Ramos (cell line): ENCODE measurements at regions not wholly inside any gene's neighbourhood (a gene's known extent, or its start where the extent isn't known, plus 50 kb on each side); places are given as distances from the start of the nearest gene placed in this dataset.
"Not testable (repeated sequence)": the region's sequence is repeated elsewhere in the genome, so short reads cannot be mapped to it uniquely, and the experiment has no call there.

Source experiments
- in situ Hi-C: fragments of 300-500 bp; cut with MboI; formaldehyde crosslinking; loops from one replicate; pipeline ENCODE4 v1.14.3; 2022; ENCODE audit warnings: low sequenced_read_pairs; ENCODE audit not compliant: unreplicated experiment

- in situ Hi-C loops, result no loop called here
Observed at GRCh38 chr2:219829667-219830352, 202.4 kb downstream of the SLC4A3 start.

DNA sequence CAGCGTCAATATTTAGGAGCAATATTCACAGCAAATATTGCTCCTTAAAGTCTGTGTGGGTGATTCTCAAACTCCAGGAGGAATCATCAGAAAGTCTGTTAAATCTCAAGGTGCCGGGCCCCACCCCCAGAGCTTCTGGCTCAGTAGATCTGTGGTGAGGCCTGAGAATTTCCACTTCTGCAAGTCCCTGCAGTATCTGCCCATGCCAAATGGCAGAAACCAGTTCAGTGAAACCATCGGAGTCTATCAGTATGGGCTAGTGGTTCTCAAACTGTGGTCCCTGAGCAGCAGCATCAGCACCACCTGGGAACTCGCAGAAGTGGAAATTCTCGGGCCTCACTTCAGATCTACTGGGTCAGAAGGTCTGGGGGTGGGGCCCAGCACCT lies 202.9 kb downstream of the SLC4A3 start:
- in situ Hi-C loops, result no loop called here

- in situ Hi-C loops, result no loop called here
Observed at GRCh38 chr2:219831957-219832356, 204.5 kb downstream of the SLC4A3 start.

GRCh38 chr2:219832904-219833303 lies 205.5 kb downstream of the SLC4A3 start:
- in situ Hi-C loops, result no loop called here

- in situ Hi-C loops, result no loop called here
Observed at GRCh38 chr2:219835493-219835892, 208.1 kb downstream of the SLC4A3 start.

DNA sequence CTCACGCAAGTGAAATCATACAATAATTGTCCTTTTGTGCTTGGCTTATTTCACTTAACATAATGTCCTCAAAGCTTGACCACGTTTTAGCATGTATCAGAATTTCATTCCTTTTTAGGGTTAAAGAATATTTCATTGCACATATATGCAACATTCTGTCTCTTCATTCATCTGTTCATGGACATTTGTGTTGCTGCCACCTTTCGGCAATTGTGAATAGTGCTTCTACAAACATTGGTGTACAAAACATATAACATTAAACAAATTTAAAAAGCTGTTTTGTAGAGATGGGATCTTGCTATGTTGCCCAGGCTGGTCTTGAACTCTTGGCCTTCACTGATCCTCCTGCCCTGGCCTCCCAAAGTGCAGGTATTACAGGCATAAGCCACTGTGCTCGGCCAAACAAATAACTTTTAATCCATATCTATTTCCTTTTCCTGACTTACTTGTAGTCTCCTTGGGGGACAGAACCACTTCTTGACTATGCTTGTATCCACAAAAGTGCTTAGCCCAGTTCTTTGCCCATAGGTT lies 209.3 kb downstream of the SLC4A3 start:
- in situ Hi-C loops, result no loop called here

GRCh38 chr2:219844401-219845091 lies 217.1 kb downstream of the SLC4A3 start:
- in situ Hi-C loops, result no loop called here

GRCh38 chr2:219848882-219849281 lies 221.5 kb downstream of the SLC4A3 start:
- in situ Hi-C loops, result no loop called here

GRCh38 chr2:219851169-219851568 lies 223.7 kb downstream of the SLC4A3 start:
- in situ Hi-C loops, result no loop called here

GRCh38 chr2:219851801-219852481 lies 224.5 kb downstream of the SLC4A3 start:
- in situ Hi-C loops, result no loop called here

DNA sequence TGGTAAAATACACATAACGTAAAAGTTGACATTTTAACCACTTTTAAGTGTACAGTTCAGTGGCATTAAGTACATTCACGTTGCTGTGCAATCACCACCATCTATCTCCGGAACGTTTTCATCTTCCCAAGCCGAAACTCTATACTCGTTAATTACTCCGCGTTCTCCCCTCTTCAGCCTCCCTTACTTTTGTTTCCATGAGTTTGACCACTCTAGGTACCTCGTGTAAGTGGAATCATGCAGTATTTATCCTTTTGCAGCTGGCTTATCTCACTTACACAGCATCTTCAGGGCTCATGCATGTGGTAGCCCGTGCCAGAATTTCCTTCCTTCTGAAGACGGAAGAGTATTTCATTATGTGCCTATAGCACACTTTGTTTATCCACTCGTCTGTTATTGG lies 225.2 kb downstream of the SLC4A3 start:
- in situ Hi-C loops, result no loop called here

DNA sequence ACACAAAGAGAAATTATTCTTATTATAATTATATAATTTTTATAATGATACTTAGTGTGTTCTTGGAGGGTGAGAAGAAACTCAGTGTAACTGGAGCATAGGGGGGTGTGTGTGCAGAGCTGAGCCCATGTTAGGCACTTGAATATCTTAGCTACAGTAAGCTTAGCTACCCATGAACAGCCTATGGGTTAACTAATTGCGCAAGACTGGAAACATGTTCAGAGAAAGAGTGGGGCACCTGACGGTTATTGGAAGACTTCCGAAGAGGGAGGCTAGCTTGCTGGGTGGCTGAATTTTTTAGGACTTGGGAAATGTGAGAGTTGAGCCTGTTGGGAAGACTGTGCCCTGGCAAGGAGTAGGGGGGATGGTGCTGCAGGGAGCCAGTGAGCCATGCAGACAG lies 229.2 kb downstream of the SLC4A3 start:
- in situ Hi-C loops, result no loop called here

GRCh38 chr2:219857751-219858150 lies 230.3 kb downstream of the SLC4A3 start:
- in situ Hi-C loops, result no loop called here

DNA sequence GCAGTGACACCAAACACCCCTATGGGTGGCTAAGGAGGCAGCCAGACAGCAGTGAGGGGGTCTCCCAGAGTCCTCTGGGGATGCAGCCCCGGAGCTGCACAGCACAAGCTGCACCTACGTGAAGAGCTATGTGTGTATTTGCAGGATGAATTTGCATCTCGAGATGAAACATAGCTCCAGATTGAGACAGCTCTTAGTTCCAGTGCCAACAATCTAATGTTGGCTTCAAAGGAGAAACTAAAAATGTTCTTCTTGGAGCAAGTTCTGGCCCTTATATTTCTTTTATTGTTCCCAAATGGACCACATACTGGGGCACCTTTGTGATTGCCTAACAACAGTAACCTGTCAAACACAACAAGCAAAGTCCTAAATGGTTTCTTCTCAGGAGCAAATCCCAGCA lies 233.9 kb downstream of the SLC4A3 start:
- in situ Hi-C loops, result no loop called here

DNA sequence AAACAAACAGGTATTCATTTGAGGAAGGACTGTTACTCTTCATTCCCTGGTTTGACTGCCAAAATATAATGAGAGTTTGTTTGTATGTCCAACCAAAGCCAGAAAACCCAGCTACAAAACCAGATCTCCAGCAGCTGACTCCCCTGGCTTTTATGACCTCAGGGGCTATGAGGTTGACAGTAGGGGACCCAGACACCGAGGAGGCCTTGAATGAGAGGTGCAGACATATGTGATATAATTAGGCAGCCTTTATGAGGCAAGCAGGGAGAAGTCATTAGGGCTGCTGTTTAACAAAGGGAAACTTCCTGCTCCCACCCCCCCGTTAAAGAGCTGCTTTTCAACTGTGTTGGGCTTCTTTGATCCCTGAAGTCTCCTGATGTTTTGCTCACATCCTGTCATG lies 236.7 kb downstream of the SLC4A3 start:
- in situ Hi-C loops, result no loop called here

DNA sequence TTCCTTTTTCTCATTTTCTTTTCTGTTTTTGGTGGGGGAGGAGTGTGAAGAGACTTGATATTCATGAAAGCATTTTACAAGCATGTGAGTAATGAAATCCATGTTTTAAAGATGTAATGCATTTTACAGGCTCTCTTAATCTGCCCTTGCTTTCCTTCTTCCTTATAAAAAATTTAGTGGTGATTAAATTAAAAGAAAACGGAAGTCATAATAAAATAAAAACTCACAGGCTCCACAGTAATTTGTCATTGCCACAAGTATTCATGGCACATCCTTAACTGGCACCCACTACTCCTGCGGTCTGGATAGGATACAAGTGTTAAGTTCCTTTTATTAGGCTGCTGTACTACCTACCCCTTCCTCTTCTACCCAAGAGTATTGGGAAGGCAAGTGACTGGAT lies 241.2 kb downstream of the SLC4A3 start:
- in situ Hi-C loops, result no loop called here

- in situ Hi-C loops, result no loop called here
Observed at GRCh38 chr2:219870041-219870440, 242.6 kb downstream of the SLC4A3 start.

DNA sequence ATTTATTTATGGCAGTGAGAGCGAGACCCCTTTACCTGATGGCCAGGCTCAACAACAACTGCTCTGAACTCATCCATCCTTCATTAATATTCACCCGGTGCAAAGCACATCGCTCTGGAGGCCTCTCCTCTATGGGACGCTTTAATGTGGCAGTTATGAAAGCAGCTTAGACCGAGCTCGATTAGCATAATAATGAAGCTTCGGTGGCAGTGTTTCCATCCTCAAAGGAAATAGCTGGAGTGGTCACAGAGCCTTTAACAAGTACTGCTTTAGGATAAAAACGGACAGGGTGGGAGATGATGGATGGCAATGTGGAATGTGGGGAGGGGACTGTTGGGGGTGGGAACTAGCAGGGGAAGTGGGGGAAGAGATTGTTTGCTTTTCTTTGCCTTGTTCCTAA lies 243.9 kb downstream of the SLC4A3 start:
- in situ Hi-C loops, result no loop called here

DNA sequence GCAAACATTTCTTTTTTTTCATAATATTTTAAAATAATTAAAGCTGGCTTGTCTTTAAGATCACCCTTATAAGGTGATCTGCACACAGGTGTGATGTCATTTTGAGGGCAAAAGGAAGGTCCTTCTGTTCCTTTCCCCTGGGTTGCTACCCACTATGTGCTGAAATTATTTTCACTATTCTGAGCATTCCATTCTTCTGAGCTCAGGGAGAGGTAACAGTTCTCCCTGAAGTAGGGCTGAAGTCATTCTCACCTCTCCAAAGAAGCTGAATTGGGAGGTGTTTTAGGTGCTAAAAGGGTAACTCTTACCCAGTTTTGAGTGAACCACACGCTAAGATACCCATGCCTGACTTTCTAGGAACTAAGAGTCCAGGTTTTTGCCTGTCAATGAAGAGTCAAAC lies 247.6 kb downstream of the SLC4A3 start:
- in situ Hi-C loops, result no loop called here

DNA sequence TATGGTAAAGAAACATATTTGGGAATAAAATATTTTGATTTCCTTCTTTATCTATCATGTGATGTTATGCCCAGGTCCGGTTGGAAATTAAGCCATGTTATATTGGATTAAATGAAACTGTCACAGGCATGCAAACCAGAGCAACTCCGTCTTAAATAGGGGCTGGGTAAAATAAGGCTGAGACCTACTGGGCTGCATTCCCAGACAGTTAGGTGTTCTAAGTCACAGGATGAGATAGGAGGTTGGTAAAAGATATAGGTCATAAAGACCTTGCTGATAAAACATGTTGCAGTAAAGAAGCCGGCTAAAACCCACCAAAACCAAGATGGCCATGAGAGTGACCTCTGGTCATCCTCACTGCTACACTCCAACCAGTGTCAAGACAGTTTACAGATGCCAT lies 248.6 kb downstream of the SLC4A3 start:
- in situ Hi-C loops, result not testable (repeated sequence)

GRCh38 chr2:219876931-219877330 lies 249.5 kb downstream of the SLC4A3 start:
- in situ Hi-C loops, result no loop called here
